ENCODE measurements at regions not wholly inside any gene's neighbourhood (a gene's known extent, or its start where the extent isn't known, plus 50 kb on each side); places are given as distances from the start of the nearest gene placed in this dataset.

DNA sequence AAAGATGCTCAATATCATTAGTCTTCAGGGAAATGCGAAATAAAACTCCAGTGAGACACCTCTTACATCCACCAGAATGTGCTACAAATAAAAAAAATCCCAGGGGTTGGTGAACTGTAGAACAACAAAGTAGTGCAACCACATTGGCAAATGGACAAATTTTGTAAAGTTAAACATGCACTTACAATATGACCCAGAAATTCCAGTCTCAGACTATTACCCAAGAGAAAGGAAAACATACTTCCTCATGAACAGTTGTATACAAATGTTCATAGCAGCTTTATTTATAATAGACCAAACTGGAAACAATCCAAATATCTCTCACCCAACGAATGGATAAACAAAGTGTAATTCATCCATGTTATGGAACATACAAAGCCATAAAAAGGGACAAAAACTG, 239.5 kb downstream of the ABCC12 start:
- no peak for TF ChIP-seq POLR2A (IDR thresholded peaks at IDR 0.05; ENCODE audit: low read depth, low read length)
- TF ChIP-seq TAF1 (IDR thresholded peaks at IDR 0.05; ENCODE audit: low read depth, low read length) = no peak
